ENCODE measurements at regions not wholly inside any gene's neighbourhood (a gene's known extent, or its start where the extent isn't known, plus 50 kb on each side); places are given as distances from the start of the nearest gene placed in this dataset.

DNA sequence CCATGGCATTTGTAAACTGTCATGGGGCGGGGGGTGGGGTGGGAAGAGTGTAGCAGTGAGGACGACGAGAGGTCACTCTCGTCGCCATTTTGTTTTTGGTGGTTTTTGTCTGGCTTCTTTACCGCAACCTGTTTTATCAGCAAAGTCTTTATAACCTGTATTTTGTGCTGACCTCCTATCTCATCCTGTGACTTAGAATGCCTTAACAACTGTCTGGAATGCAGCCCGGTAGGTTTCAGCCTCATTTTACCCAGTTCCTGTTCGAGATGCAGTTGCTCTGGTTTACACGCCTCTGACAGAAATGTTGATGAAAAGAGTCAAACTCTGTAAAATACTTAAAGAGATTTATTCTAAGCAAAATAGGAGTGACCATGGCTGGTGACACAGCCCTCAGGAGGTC, 852.0 kb downstream of the DACH1 start:
- TF ChIP-seq, protein P1, sequence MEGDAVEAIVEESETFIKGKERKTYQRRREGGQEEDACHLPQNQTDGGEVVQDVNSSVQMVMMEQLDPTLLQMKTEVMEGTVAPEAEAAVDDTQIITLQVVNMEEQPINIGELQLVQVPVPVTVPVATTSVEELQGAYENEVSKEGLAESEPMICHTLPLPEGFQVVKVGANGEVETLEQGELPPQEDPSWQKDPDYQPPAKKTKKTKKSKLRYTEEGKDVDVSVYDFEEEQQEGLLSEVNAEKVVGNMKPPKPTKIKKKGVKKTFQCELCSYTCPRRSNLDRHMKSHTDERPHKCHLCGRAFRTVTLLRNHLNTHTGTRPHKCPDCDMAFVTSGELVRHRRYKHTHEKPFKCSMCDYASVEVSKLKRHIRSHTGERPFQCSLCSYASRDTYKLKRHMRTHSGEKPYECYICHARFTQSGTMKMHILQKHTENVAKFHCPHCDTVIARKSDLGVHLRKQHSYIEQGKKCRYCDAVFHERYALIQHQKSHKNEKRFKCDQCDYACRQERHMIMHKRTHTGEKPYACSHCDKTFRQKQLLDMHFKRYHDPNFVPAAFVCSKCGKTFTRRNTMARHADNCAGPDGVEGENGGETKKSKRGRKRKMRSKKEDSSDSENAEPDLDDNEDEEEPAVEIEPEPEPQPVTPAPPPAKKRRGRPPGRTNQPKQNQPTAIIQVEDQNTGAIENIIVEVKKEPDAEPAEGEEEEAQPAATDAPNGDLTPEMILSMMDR (IDR thresholded peaks at IDR 0.05): no peak
- no peak for TF ChIP-seq ZFX (IDR thresholded peaks at IDR 0.05; ENCODE audit: borderline replicate concordance)
